IPS DF 19.7 (cell line): ENCODE measurements at regions not wholly inside any gene's neighbourhood (a gene's known extent, or its start where the extent isn't known, plus 50 kb on each side); places are given as distances from the start of the nearest gene placed in this dataset.
"Not testable (repeated sequence)": the region's sequence is repeated elsewhere in the genome, so short reads cannot be mapped to it uniquely, and the experiment has no call there.

Source experiments
- DNase-seq: peaks from one replicate; pipeline ENCODE4 v3.0.0-alpha.2; 2013; ENCODE audit warnings: low read depth, low spot score

DNA sequence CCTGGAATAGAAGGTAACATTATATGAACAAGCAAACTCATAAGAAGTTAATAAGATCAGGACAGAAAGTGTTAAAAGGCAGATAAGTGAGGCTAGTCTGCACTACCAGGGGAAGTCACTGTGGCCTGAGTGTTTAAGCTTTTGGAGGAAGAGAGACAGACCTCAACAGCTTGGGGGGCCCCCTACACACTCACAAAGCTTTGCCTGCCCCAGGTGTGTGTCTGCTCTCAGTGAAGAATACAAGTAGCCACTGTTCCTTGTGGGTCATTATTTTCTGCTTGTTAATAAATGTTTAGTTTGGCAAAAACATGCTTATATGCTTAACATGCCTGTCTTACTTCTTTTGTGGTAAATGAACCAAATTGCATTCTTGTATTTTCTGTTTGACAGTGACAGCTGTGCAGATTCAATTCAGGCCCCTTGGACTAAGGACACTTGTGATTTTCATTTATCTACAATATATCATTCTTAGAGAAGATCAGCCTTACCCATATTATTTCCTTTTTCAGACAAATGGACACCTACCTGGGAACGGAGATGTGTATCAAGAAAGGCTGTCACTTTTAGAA, 50.7 kb upstream of the C12orf71 start:
- DNase-seq, result no peak

DNA sequence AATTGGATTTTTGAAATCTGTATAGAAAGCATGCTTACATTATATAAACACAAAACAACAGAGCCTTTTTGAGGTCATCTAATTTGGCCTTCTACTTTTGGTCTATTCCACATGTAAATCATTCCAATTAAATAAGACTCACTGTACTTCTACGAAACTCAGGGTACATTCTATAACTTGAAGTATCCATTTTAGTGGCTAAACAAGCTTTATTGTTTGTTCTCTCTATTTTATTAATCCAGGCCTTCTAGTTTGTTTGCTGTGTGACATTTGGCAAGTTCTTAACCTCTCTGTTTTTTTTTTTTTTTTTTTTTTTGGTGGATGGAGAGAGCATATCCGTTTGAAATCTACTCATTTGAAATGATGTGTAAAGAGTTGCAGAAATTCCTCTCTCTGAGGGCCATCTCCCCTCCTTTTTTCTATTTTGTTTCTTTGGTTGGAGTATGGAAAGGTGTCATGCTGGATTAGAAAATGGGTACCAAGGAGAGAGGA, 58.1 kb upstream of the C12orf71 start:
- DNase-seq, result no peak

DNA sequence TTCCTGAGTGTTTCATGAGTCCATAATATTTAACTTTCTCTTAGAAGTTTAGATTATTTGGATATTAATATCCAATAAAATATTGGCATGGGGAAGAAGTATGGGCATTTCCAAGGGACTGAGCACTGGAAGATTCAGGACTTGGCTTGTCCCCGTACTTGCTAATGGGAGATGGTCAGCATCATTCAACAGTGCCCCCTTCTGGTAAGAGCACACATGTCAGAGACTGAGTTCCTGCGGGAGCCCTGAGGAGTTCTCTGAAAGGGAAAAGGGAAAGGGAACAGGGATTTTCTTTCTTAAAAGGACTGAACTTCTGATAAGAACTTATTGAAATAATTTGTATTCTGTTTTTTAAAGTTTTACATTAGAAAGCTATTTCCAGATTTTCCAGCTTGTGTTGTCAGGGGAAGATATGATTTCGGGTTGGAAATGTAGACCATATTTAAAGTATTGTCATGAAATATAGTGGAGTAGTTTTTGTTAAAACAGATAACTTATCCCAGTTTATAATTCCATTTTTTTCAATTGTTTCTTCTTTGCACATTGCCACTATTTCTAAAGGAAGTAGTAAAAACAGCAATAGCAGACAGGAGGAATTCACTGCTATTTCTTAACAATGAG, 59.8 kb upstream of the C12orf71 start:
- DNase-seq, result peak; percentile 50

DNA sequence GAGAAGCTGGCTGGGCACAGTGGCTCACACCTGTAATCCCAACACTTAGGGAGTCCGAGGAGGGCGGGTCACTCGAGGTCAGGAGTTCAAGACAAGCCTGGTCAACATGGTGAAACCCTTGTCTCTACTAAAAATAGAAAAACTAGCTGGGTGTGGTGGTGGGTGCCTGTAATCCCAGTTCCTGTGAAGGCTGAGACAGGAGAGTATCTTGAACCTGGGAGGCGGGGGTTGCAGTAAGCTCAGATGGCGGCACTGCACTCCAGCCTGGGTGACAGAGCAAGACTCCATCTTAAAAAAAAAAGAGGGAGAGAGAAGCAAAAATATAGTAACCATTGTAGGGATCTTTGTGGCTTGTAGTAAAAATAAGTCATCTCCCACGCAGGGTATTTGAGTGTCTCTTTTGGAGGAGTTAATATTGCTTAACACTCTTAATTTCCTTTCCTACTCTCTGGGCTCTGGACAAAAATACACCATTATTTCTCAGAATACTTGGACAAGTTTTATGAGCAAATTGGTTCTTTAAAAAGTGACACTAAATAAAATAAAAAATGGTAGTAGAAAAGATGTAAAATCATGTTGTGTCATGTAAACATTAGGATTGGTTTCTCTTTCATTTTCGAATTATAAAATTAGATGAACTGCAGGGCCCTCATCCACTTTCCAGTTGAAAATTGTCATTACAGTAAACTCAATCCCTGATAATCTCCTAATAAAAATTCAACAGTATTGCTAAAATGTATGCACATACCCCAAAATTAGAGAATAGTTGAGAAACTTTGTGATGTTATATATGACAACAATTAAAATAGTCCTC, 61.1 kb upstream of the C12orf71 start:
- no peak for DNase-seq

DNA sequence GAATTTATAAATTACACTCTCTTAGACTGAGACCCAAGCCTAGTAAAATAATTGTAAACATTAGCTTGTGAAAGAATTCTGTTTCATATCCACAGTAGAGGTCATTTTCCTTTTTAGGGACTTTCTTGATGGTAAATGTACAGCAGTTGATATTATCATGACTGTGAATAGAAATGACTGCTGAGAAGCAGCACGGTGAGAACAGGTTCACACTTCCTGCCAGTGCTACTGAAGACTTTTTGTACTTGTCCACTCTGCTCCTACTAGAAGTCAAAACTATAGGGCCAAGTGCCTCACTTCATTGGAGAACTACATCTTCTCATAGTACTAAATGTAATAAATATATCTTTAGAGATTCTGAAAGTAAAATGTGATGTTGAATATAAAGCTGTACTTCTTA, 63.3 kb upstream of the C12orf71 start:
- DNase-seq, result not testable (repeated sequence)

DNA sequence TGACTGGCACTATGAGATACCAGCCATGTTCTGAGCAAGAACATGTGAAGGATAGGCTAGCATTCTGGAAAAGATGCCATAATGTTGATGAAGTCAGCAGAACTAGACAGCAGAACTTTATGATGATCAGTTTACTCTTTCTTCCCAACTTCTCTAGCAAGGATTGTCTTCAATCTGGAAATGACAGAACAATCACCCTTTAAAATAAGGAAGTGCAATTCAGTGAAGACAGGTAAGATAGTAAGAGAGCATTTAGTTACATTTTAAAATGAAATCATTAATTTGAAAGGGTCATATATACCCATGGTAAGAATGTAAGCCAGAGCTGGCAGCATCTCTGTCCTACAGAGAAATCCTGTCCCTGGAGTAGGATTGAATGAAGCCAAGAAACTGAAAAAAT, 66.0 kb upstream of the C12orf71 start:
- DNase-seq, result no peak

DNA sequence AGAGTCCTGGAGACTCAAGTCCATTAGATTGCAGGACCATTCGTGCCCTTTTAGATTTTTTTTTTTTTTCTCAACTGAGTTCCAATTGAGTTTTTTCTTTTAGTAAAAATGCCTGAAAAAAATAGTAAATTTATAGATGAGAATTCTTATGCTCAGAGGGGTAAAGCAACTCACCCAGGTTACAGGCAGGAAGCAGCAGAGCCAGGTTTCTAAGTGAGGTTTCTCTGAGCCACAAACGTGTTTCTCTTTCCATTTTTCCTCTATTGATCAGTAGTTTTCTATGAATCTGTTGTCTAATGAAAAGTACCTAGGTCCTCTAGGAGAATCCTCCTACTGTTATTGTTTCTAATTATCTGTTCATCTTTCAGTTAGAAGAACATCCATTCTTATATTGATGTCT, 66.4 kb upstream of the C12orf71 start:
- DNase-seq, result no peak

DNA sequence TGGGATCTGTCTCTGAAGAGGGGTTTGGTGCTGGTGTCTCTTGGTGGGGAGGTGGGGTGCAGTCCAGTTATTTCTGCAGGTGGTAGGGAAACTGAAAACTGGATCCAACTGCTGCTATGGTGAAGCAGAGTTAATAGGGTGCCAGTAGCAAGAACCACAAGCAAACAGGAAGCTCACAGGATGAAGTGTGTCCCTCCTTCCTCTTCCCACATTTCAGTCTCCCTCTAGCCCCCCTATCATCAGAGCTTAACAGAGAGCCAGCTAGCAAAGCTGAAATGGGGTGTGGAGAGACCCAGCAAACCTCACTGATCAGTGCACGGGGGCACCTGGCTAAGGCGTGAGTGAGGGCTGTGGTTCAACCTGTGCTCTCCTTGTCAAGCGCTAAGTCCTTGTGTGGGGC, 69.1 kb upstream of the C12orf71 start:
- no peak for DNase-seq

DNA sequence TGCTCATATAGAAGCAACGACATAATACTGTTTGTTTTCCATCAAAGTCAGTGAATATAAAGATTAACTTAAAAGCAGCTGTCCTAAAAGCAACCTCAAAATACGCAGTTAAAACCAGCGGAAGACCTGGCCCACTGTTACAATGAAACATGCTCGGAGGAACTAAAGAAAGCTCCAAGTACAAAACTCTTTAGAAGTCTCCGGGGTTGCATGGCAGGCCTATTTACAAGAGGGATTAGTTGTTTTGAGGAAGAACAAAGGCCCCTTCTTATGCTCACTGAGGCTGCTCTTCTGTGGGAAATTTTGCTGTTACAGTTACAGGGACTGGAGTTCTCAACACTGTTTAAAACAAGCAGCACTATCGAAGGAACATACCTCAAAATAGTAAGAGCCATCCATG, 75.9 kb upstream of the C12orf71 start:
- DNase-seq, result no peak

DNA sequence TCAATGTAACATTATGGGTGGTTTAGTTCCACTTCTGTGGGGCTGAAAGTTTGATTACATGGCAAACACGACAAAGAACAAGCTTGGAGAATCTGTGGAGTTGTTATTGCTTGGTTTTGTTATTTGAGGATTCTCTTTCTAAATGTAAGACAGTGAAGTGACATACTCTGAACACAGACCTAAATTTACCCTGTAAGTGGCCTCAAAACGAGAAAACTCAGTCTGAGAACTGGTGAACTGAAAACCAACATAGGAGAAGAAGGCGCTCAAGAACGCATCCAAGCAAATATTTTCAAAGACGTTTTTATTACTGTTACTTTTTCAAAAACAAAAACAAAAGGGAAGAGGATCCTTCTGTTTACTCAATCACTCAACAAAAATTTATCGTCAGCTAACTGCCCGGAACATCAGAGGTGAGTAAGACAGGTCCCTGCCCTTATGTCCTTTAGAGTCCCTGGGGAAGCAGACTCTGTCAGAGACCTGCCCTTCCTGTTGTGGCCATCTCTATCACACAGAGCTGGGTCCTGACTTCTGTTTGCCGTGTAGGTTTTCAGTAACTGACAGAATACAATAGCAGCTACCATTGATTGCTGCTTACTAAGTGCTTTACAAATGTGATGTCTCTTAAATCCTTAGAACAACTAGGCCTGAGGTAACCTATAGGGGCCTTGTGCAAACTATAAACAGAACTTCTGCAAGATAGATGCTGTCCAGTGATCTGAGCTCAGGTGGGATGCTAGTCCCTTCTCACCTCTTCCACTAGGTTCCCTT, 79.3 kb upstream of the C12orf71 start:
- no peak for DNase-seq

DNA sequence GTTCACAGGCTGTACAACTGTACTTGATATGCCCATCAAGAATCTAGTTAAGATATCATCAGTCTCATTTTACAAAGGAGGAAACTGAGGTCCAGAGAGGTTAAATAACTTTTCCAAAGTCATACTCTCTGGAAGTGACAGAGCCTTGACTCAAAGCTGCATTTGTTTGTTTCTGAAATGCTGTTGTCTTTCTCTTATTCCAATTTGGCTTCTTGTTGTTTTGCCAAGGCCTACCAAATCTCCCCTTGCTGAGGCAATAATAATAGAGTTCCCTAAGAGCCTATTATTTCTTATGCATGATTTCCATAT, 79.8 kb upstream of the C12orf71 start:
- no peak for DNase-seq

DNA sequence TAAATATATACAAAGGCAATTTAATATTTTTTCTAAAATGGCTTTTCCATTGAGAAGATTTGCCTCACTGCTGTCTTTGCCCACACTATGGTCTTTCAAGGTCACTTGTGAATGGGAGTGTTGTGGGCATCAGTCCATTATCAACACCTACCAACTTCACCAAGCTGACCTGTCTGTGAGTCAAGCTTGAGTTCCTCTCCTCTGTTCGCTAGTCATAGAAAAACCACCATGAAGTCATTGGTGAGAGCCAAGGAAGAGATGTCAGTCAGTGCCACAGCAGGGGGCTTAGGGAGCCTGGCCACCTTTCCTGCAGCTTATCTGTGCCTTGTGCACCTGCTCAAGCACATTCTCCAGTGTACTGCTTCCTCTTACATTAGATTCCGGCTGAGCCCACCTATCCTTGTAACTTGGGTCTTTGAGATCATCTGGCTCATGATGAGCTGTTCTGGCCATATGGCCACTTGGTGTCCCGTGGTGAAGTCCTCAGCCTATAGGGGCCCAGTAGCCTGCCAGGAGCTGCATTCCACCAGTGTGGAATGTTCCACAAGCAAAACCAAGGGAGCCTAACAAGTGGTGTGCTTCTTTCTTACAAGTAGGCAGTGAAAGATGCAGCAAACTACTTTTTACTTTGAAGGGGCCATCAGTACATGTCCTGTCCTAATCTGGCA, 80.8 kb upstream of the C12orf71 start:
- no peak for DNase-seq

DNA sequence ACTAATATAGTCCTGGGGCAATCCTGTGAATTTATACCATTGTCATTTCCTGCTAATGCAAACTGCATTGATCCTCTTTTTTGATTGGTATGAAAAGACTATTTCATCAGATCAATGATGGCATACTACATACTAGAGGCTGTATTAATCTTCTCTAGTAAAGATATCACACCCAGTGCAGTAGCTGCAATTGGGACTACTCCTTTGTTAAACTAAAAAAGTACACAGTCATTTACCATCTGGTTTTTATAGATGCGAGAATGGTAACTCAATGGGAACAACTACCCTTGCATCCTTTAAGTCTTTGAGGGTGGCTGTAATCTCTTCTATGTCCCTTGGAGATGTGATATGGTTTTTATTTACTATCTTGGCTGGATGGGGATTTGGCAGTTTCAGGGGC, 80.2 kb upstream of the STK38L start:
- DNase-seq, result no peak

DNA sequence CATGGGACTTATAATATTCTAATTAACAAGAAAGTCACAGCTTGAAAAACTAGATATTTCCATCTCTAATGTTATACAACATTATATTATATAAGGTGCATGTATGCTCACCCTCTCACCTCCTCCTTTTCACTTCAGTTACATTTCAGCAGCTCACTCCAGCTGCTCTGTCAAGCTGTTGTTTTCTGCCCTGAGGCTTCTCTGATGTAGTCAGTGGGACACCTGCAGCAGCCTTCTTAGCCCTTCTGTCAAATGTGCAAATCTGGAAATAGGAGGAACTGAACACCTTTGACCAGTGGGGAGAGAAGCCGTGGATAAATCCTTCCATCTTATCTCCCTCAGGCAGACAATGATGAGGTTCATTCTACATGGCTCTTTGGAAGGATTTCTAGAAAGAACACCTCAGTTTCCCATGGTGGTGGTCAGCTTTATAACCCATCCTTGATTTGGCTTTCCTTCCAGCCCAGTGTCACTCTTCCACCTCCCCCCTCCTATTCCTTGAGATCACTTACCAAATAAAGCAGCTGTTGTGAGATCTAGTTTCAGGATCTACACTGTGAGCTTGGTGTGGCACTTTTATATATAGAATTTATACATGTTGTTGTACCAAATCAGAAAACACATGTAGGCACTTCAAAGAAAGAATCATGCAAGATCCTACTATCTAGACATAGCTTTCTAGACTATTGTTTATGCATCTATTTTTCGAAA, 79.6 kb upstream of the STK38L start:
- DNase-seq, result no peak

DNA sequence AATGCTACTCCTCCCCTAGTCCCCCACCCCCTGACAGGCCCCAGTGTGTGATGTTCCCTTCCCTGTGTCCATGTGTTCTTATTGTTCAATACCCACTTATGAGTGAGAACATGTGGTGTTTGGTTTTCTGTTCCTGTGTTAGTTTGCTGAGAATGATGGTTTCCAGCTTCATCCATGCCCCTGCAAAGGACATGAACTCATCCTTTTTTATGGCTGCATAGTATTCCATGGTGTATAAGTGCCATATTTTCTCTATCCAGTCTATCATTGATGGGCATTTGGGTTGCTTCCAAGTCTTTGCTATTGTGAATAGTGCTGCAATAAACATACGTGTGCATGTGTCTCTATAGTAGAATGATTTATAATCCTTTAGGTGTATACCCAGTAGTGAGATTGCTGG, 78.1 kb upstream of the STK38L start:
- DNase-seq, result not testable (repeated sequence)

DNA sequence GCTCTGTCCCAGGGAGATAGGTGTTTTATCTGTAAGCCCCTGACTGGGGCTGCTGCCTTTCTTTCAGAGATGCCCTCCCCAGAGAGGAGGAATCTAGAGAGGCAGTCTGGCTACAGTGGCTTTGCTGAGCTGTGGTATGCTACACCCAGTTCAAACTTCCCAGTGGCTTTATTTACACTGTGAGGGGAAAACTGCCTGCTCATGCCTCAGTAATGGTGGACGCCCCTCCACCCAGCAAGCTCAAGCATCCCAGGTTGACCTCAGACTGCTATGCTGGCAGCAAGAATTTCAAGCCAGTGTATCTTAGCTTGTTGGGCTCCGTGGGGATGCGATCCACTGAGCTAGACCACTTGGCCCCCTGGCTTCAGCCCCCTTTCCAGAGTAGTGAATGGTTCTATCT, 72.6 kb upstream of the STK38L start:
- not testable (repeated sequence) for DNase-seq

DNA sequence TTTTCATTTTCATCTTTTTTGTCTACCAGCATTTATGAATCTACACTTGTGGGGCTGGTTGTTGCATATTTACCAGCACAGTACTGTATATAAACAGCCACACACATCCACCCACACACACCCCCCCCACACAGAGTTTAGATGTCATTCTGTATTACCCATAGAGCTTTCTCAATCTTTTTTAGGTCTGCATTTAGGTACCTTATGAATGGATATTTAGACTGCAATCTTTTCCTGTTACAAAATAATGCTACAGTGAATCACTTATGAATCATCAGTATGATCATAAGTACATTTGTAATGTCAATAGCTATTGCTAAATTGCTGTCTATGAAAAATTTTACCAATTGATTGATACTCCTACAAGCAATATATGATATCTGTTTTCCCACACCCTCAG, 67.3 kb upstream of the STK38L start:
- DNase-seq, result no peak

DNA sequence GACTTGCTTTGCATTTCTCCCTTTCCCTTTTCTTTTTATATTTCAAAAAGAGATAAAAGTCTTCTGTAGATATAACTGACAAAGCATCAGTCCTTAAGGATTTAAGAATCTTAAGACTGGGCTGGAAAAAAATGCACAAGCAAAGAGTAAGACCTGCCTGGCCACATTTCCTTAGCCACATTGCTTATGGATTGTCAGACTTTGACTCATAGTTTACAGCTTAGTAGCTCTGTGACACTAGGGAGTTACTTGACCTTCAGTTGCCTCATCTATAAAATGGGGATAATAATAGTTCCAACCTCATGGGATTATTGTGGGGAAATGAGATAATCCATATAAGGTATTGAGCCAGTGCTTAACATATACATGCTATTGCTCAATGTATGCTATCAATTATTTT, 66.4 kb upstream of the STK38L start:
- DNase-seq, result no peak

DNA sequence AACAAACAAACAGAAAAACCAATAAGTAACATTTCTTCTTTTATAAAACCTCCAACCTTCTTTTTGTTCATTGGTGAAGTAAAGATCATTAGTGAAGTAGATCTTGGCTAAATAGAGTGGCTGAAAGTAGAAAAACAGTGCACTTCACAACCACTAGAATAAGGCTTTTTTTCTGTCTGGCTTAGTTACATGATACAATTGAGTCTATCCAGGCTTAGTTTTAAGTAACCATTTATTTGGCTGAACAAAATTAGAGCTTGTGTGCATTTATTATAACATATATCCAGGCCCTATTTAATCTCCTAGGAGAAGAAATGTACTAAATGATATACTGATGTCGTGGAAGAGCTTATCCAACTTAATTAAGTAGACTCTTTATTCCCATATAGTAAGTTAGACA, 65.8 kb upstream of the STK38L start:
- DNase-seq, result no peak

DNA sequence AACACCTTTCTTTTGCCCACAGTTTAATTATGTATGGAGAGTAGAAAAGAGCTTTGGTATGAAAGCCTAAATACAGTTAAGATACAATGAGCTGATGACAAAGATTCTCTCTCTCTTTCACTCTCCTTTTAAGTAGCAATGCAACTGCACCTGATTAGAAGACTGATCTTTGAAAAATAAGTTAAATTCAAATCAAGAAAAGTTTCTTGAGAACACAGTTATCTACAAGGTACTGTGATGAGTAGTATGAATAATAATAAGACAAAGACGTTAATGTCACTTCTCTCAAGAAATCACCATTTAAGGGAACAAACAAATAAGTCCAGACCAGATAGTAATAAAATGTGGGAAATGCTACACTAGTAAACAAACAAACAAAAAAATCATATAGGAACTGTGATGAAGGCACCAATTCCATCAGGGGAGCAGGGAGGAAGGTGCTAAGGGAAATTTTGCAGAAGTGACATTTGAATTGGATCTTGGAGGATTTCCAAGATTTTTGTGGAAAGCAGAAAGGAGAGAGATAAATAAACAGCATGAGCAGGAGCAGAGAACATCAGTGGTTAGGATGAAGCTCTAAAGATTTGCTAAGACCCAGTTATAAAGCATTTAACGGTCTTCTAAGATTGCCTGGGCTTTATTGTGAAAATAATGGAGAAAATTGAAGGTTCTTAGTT, 65.2 kb upstream of the STK38L start:
- no peak for DNase-seq
